IPS-NIHi7 (cell line): ENCODE measurements at regions not wholly inside any gene's neighbourhood (a gene's known extent, or its start where the extent isn't known, plus 50 kb on each side); places are given as distances from the start of the nearest gene placed in this dataset.
"Not testable (repeated sequence)": the region's sequence is repeated elsewhere in the genome, so short reads cannot be mapped to it uniquely, and the experiment has no call there.

Experiments used
- DNase-seq: peaks from one replicate; pipeline ENCODE4 v3.0.0; 2012; ENCODE audit warnings: mixed read lengths; ENCODE audit errors: extremely low spot score

GRCh38 chr1:54474310-54475251, 68.4 kb upstream of the SSBP3 start:
- peak; percentile 74 for DNase-seq

- DNase-seq, result no peak
Measured at GRCh38 chr1:54471588-54471987, 65.4 kb upstream of the SSBP3 start.

GRCh38 chr1:54469444-54469843, 63.2 kb upstream of the SSBP3 start:
- DNase-seq, result not testable (repeated sequence)

GRCh38 chr1:54468288-54469084, 62.3 kb upstream of the SSBP3 start:
- not testable (repeated sequence) for DNase-seq

GRCh38 chr1:54465351-54465811, 59.2 kb upstream of the SSBP3 start:
- DNase-seq, result no peak

- no peak for DNase-seq
Measured at GRCh38 chr1:54464477-54465146, 58.4 kb upstream of the SSBP3 start.

- DNase-seq, result no peak
Measured at GRCh38 chr1:54464031-54464476, 57.9 kb upstream of the SSBP3 start.

GRCh38 chr1:54463259-54464030, 57.3 kb upstream of the SSBP3 start:
- DNase-seq, result no peak

GRCh38 chr1:54462597-54463258, 56.5 kb upstream of the SSBP3 start:
- no peak for DNase-seq

- DNase-seq, result no peak
Measured at GRCh38 chr1:54461731-54462596, 55.8 kb upstream of the SSBP3 start.

- no peak for DNase-seq
Measured at GRCh38 chr1:54460861-54461387, 54.7 kb upstream of the SSBP3 start.

GRCh38 chr1:54460351-54460750, 54.2 kb upstream of the SSBP3 start:
- no peak for DNase-seq

GRCh38 chr1:54459726-54460191, 53.6 kb upstream of the SSBP3 start:
- DNase-seq, result no peak

- DNase-seq, result no peak
Measured at GRCh38 chr1:54459140-54459539, 52.9 kb upstream of the SSBP3 start.

GRCh38 chr1:54456921-54457529, 50.8 kb upstream of the SSBP3 start:
- DNase-seq, result no peak

GRCh38 chr1:54456361-54456760, 50.2 kb upstream of the SSBP3 start:
- no peak for DNase-seq
